Thyroid gland (tissue), 4 donors: ENCODE measurements at regions not wholly inside any gene's neighbourhood (a gene's known extent, or its start where the extent isn't known, plus 50 kb on each side); places are given as distances from the start of the nearest gene placed in this dataset.

Experiments used
- DNase-seq, 2 donors: peaks; one replicate each; pipeline ENCODE4 v3.0.0-alpha.2; 2019
- H3K27ac ChIP-seq, 3 donors: fragments of 200-600 bp; sonication (generic); 1 replicate in 2 of 3; 2 replicates in 1 of 3; pipeline ENCODE4 v1.5.1; 2016 to 2019; ENCODE audit warnings: mild to moderate bottlenecking in 1 of 3, moderate library complexity in 1 of 3
- H3K27me3 ChIP-seq: fragments of 200-600 bp; sonication (generic); one replicate; pipeline ENCODE4 v1.5.1; 2019
- H3K36me3 ChIP-seq, 2 donors: fragments of 200-600 bp; sonication (generic); one replicate each; pipeline ENCODE4 v1.5.1; 2016 to 2019
- H3K4me1 ChIP-seq, 2 donors: fragments of 200-600 bp; sonication (generic); one replicate each; pipeline ENCODE4 v1.5.1; 2017 to 2019
- H3K4me3 ChIP-seq, 3 donors: fragments of 200-600 bp; sonication (generic); replicated peaks in 1 of 3; 1 replicate in 2 of 3; 2 replicates in 1 of 3; pipeline ENCODE4 v1.5.1; 2016; ENCODE audit warnings: mild to moderate bottlenecking in 1 of 3
- H3K9me3 ChIP-seq: fragments of 200-600 bp; sonication (generic); one replicate; pipeline ENCODE4 v1.5.1; 2017
- CTCF ChIP-seq, 6 experiments: fragments of 200-600 bp in 3 of 6; fragments of 450-650 bp in 3 of 6; sonication (generic) in 3 of 6; IDR thresholded peaks; one replicate each; pipeline ENCODE4 v1.5.1; 2016 to 2019; ENCODE audit warnings: antibody characterized with exemption in 6 of 6, mild to moderate bottlenecking in 2 of 6, inconsistent platforms in 1 of 6, moderate library complexity in 1 of 6
- POLR2A ChIP-seq, 2 donors: fragments of 450-650 bp; IDR thresholded peaks; one replicate each; pipeline ENCODE4 v1.6.1; 2017; ENCODE audit warnings: antibody characterized with exemption in 2 of 2, mild to moderate bottlenecking in 2 of 2, moderate library complexity in 1 of 2
- WGBS, 2 donors: methylation state at CpG; one replicate each; pipeline ENCODE4 v1.1.5; 2017; 5-methylcytosine and 5-hydroxymethylcytosine counted together
- intact Hi-C: fragments of 100-400 bp; cut with DNase I; formaldehyde crosslinking; loops from one replicate; pipeline ENCODE4 v1.15.1; 2023

GRCh38 chr3:101963902-101964362 lies 114.6 kb downstream of the NFKBIZ start:
- H3K9me3 ChIP-seq: no peaks in the 10 kb centered on the region
- no peaks in the 10 kb centered on the region for H3K4me1 ChIP-seq
- no peak overlapping the region for H3K27ac ChIP-seq
- no peak for TF ChIP-seq CTCF (IDR thresholded peaks at IDR 0.05)
- no peak for TF ChIP-seq POLR2A (IDR thresholded peaks at IDR 0.05)
- no peak overlapping the region for H3K4me3 ChIP-seq
- no peaks in the 10 kb centered on the region for H3K36me3 ChIP-seq
- H3K27me3 ChIP-seq: no peaks in the 10 kb centered on the region
- 78 to 84% methylated on average over 3 of the region's 3 CpGs for WGBS, 2 donors
- intact Hi-C loops: no loop called here
- no peak for DNase-seq

GRCh38 chr3:101964861-101965260 lies 115.5 kb downstream of the NFKBIZ start:
- intact Hi-C loops: no loop called here
- 52 to 60% methylated on average over 4 of the region's 4 CpGs for WGBS, 2 donors
- H3K27ac ChIP-seq: no peak overlapping the region
- peak in 1 of 2 donors; percentile 28 for DNase-seq
- H3K9me3 ChIP-seq: no peaks in the 10 kb centered on the region
- no peak overlapping the region for H3K4me3 ChIP-seq
- TF ChIP-seq CTCF (IDR thresholded peaks at IDR 0.05) (no peak), POLR2A (IDR thresholded peaks at IDR 0.05) (no peak)
- no peaks in the 10 kb centered on the region for H3K36me3 ChIP-seq
- H3K4me1 ChIP-seq: no peaks in the 10 kb centered on the region
- H3K27me3 ChIP-seq: no peaks in the 10 kb centered on the region

- Histone ChIP-seq H3K4me1 (no peaks in the 10 kb centered on the region), H3K36me3 (no peaks in the 10 kb centered on the region), H3K27me3 (no peaks in the 10 kb centered on the region), H3K4me3 (no peak overlapping the region), H3K9me3 (no peaks in the 10 kb centered on the region), H3K27ac (no peak overlapping the region)
- intact Hi-C loops: no loop called here
- TF ChIP-seq CTCF (IDR thresholded peaks at IDR 0.05): no peak
- TF ChIP-seq POLR2A (IDR thresholded peaks at IDR 0.05): no peak
- DNase-seq: no peak
- 77% methylated on average over 1 of the region's 1 CpG for WGBS, 2 donors
These were observed 116.9 kb downstream of the NFKBIZ start for GRCh38 chr3:101966226-101966625.

- WGBS, 2 donors: 94 to 96% methylated on average over 4 of the region's 4 CpGs
- intact Hi-C loops: no loop called here
- H3K27me3 ChIP-seq: no peaks in the 10 kb centered on the region
These were observed 120.9 kb downstream of the NFKBIZ start for GRCh38 chr3:101970212-101970611.

GRCh38 chr3:101970905-101971304 lies 121.6 kb downstream of the NFKBIZ start:
- intact Hi-C loops: no loop called here

More at GRCh38 chr3:101970212-101970611, 120.9 kb downstream of the NFKBIZ start:
- H3K9me3 ChIP-seq: no peaks in the 10 kb centered on the region
- no peak overlapping the region for H3K27ac ChIP-seq
- no peaks in the 10 kb centered on the region for H3K4me1 ChIP-seq
- H3K4me3 ChIP-seq: no peak overlapping the region
- TF ChIP-seq POLR2A (IDR thresholded peaks at IDR 0.05) (no peak), CTCF (IDR thresholded peaks at IDR 0.05) (no peak)
- H3K36me3 ChIP-seq: no peaks in the 10 kb centered on the region
- no peak for DNase-seq

More at GRCh38 chr3:101970905-101971304, 121.6 kb downstream of the NFKBIZ start:
- 95 to 100% methylated on average over 1 to 3 of the region's 6 CpGs for WGBS, 2 donors
- no peak for DNase-seq
- TF ChIP-seq POLR2A (IDR thresholded peaks at IDR 0.05) (no peak), CTCF (IDR thresholded peaks at IDR 0.05) (no peak)
- H3K9me3 ChIP-seq: no peaks in the 10 kb centered on the region
- H3K27ac ChIP-seq: no peak overlapping the region
- no peaks in the 10 kb centered on the region for H3K4me1 ChIP-seq
- no peak overlapping the region for H3K4me3 ChIP-seq
- H3K36me3 ChIP-seq: no peaks in the 10 kb centered on the region
- H3K27me3 ChIP-seq: no peaks in the 10 kb centered on the region
